GM19372 (cell line): ENCODE measurements at regions not wholly inside any gene's neighbourhood (a gene's known extent, or its start where the extent isn't known, plus 50 kb on each side); places are given as distances from the start of the nearest gene placed in this dataset.
"Not testable (repeated sequence)": the region's sequence is repeated elsewhere in the genome, so short reads cannot be mapped to it uniquely, and the experiment has no call there.

Experiments
- ATAC-seq: cut with Tn5 transposase; IDR thresholded peaks from one replicate; pipeline ENCODE4 v1.9.1; 2021; ENCODE audit warnings: mild to moderate bottlenecking, low read depth, moderate library complexity; ENCODE audit not compliant: unreplicated experiment

- peak; percentile 92 for ATAC-seq
Observed at GRCh38 chrX:109782994-109783700, 50.1 kb upstream of the ACSL4 start.

- ATAC-seq: peak; percentile 17
Observed at GRCh38 chrX:109783701-109784079, 50.6 kb upstream of the ACSL4 start.

- no peak for ATAC-seq
Observed at GRCh38 chrX:109785053-109785452, 52.0 kb upstream of the ACSL4 start.

GRCh38 chrX:109790511-109790910, 57.5 kb upstream of the ACSL4 start:
- not testable (repeated sequence) for ATAC-seq

GRCh38 chrX:109793191-109793590, 60.1 kb upstream of the ACSL4 start:
- ATAC-seq: no peak

DNA sequence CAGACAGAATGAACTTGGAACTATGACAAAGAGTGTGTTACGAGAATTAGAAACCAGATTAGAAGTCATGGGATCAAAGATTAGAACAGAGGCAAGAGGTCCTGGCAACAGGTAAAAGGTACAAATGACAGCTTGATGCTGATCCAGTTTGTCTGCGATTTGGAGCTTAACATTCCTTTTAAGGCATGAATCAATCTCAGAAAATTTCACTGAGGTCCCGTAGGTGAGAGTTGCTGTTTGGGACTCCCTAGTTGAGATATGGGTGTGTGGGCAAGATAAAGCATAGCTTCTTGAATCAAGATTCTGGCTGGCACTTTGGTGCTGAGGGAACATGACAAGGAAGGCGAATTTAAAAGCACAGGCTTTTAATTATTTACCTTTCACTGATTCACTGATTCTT, 62.6 kb upstream of the ACSL4 start:
- no peak for ATAC-seq

GRCh38 chrX:109797311-109797975, 64.4 kb upstream of the ACSL4 start:
- no peak for ATAC-seq

GRCh38 chrX:109812236-109812635, 79.2 kb upstream of the ACSL4 start:
- no peak for ATAC-seq

DNA sequence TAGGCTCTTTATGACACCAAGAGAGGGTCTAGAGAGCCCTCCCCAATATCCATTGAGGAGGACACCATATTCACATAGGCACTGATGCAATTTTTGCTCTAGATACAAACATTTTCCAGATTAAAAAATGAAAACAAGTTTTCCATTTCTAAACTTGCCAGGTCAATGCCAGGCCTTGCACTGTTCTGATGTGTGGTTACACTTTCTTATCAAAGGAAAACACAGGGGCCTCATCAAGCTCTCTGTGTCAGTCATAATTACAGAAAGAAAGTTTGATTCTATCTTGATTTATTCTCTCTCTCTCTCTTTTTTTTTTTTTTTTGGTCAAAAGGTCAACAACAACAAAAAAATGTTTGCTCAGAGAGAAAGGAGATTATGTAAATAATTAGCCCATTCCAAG, 80.2 kb upstream of the ACSL4 start:
- no peak for ATAC-seq

DNA sequence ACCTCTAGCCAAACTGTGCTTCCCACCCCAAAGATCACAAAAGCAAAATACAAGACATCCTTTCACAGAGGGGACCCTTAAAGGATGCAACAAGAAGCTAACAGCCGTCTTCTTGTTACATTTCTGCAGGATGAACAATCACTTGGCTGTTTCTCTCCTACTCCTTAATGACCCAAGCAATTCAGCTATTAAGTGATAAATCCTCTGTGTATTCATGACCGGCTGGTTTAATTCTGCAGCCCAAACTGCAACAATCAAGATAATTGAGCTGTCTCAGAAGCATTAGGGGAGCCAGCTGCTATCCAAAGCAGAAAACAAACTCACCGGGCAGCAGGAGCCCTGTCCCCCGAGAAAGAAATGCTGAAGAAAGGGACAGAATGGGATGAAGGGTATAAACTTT, 85.9 kb upstream of the ACSL4 start:
- ATAC-seq: no peak

DNA sequence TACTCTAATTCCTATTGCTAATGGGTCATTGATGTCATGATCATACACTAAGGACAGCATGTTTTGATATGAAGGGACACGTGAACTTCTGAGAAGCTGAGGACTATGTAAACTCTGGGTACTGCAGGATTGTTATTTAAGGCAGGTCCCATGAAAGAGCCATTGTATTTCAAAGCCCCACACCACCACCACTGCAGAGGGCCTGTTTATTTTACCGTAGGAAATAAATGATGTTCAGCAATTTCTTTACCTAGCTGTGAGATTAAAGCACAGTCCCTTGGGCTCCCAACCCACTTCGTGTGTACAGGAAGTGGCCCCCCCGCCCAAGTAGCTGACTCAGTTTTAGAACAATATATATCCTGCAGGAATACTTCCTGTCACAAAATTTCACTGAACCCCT, 89.8 kb upstream of the ACSL4 start:
- ATAC-seq: no peak

DNA sequence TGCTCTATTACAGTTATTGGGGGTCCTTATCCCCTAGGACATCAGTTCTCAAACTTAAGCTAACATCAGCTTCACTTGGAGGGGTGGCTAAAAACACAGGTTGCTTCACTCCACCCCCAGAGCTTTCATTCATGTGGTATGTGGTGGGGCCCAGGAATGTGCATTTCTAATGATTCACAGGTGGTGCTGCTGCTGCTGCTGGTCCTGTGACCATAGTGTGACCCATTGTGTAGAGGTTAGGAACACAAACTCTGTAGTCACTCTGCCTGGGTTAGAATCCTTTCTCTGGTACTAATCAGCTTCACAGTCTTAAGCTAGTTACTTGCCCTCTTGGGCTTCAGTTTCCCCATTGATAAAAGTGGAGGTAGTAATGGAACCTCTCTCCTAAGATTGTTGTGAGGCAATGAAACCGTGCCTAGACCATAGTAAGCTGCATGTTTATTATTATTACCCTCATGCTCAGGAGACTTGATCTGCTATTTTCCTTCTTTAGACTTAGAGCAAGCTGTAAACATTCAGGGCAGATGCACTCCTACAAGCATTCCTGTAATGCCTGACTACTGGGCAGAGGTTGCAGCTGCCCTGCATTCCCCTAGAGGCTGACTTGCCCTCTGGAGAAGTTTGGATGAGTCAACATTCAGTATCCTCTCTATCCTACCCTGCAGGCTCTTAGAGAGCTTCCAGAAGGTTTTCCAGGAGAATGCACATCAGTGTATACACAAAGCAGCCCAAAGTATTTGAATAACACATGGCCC, 94.1 kb upstream of the ACSL4 start:
- no peak for ATAC-seq

DNA sequence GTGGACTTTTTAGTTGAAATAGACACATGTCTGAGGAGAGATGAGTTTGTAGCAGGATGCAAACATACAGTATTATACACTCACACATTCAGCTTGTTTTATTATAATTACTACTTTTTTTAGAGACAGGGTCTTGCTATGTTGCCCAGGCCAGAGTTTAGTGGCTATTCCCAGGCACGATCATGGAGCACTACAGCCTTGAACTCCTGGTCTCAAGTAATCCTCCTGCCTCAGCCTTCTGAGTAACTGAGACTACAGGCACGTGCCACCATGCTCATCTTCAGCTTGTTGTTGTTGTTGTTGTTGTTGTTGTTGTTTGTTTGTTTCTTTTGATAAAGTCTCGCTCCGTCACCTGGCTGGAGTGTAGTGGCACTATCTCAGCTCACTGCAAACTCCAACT, 94.7 kb upstream of the ACSL4 start:
- no peak for ATAC-seq

DNA sequence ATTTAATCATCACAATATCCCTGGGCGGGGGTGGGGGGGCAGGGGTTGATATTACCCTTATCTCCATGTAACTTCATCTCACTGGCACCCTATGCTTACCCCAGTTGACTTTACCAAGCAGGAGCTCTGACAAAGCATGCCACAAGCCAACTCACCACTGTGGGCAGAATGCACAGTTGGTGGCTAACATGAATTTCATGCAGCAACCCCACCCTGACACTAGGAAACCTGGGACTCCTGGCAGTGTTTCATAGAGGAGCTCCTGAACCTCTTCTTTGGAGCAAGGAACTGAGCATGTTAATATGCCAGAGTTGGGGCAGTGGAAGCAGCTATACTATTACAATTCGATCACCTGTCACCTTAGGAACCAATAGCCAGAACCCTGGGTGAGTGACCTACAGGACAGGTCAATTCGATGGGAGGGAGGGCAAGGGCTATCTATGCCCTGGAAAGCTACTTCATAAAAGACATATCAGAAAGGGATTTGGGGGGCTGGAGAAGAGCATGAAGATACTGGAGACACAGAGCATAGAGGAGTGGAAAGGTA, 97.2 kb upstream of the ACSL4 start:
- ATAC-seq: peak; percentile 4

GRCh38 chrX:109830704-109831206, 97.7 kb upstream of the ACSL4 start:
- ATAC-seq: peak; percentile 64

DNA sequence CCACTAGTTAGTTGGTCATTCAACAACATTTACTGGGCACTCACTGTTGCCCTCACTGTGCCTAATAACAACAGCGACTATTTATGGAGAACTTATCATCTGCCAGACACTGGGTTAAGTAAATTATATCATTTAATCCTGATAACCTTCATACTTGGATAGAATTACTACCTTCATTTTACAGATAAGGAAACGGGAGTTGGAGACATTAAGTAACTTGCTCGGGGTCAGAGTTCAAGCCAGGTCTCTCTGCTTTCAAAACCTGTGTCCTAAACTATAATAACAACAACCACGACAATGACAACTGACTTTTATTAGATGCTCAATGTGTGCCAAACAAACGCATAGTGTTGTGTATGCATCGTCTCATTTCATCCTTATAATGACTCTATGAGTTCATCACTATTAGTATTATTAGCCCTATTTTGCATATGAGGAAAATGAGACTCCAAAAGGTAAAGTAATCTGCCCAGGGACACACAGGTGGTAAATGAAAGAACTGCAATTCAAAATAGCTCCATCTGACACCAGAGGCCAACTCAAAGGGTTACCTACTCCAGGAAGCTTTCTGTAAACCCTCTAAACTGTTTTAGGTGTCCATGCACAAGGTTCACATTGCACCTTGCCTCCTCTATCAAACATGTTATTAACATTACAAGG, 98.4 kb upstream of the ACSL4 start:
- peak; percentile 40 for ATAC-seq

DNA sequence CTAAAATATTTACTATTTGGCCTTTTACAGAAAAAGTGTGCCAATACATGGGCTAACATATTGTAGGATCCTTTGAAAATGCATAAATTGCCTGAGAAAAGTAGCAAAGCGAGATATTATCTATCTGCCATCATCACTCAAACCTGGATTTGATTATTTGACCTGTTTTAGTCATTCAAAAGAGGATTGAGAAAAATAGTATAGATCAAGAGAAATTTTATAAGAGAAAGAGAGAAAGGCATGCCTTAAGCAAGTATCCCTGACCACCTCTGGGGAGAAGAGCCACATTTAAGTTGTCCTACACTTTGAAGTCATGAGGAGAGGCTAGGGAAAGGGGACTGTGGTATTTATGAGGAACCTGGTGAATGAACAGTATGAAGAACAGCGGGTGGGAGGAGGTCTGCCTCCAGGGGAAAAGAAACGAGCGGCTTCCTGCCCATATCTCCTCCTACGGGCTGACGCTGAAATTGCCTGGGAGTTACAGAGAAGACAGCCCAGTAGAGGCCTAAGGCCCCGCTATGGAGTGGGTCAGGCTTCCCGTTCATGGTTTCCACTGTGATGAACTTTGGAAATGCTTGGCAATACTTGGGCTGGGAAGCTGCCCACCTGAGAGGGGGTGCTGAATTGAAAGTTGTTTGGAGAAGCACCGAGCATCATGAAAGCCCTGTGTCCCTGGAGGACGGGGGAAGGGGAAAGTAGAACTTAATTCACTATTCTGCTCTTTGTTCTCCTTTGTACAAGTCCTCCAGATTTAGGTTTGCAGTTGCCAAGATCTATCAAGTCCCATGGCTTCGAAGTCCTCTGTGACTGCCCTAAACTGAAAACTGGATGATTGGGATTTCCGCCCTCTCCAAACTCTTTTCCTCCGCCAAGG, 106.9 kb upstream of the ACSL4 start:
- peak; percentile 50 for ATAC-seq

DNA sequence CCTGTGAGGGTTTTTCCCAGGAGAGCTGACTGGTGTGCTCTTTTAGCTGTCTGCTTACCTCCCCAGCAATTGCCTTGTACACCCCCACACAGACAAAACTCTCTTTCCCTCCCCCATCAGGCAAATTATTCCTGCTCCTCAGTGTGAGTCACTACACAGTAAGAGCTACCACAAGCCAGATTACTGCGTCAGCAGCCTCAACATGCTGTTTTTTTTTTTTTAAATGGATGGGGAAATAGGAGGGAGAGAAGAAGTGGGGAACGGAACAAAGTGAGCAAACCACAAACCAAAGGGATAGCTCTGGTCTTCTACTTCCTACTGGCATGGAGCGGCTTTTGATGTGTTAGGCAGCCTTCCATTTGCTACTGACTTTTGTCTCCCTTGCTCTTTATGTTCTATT, 107.5 kb upstream of the ACSL4 start:
- no peak for ATAC-seq

- ATAC-seq: no peak
Observed at GRCh38 chrX:109841257-109841656, 108.2 kb upstream of the ACSL4 start.
